GM12878 (cell line): ENCODE measurements at regions not wholly inside any gene's neighbourhood (a gene's known extent, or its start where the extent isn't known, plus 50 kb on each side); places are given as distances from the start of the nearest gene placed in this dataset.

ENCODE experiments used
- ATAC-seq: fragments of 200-7000 bp; cut with Tn5 transposase; 3 replicates; pipeline ENCODE4 v1.9.1; 2020; ENCODE audit warnings: mild to moderate bottlenecking, moderate library complexity
- BruUV-seq: library from RNA; stranded (reverse); fragments of 400-500 nt; replicated peaks from 2 replicates; lab custom pipeline; 2021; lab: Mats Ljungman, UMichigan
- CTCF ChIA-PET: fragments of 300-600 bp; sonication (Branson Sonifier 250); formaldehyde crosslinking; extraction: SDS; loops from one replicate; lab custom pipeline; 2021; ENCODE audit warnings: inconsistent platforms; lab: Yijun Ruan, JAX
- POLR2A ChIA-PET: fragments of 350-600 bp; formaldehyde crosslinking; extraction: SDS; loops from one replicate; lab custom pipeline; 2021; ENCODE audit warnings: inconsistent platforms; lab: Charles Lee
- RAD21 ChIA-PET: fragments of 300-600 bp; sonication (Branson Sonifier 250); formaldehyde crosslinking; loops from one replicate; lab custom pipeline; 2023; ENCODE audit warnings: antibody characterized with exemption; ENCODE audit not compliant: unreplicated experiment; lab: Charles Lee
- SMC1A ChIA-PET: fragments of 300-600 bp; sonication (Branson Sonifier 250); formaldehyde crosslinking; loops from one replicate; lab custom pipeline; 2023; ENCODE audit not compliant: unreplicated experiment, uncharacterized antibody; lab: Charles Lee
- DNase-seq: peaks from one replicate; pipeline ENCODE4 v3.0.0-alpha.2; 2011; ENCODE audit warnings: low read depth, low spot score
- FAIRE-seq: peaks from 3 replicates; lab custom pipeline; 2011; peaks lifted over from hg19 to GRCh38; lab: Jason Lieb, UNC
- H2AFZ ChIP-seq: 2 replicates; pipeline ENCODE4 v1.6.0; 2011; ENCODE audit warnings: low read depth, low read length, control low read depth; ENCODE audit not compliant: control insufficient read depth
- H3K27ac ChIP-seq: 2 replicates; pipeline ENCODE4 v1.5.1; 2011; ENCODE audit warnings: control low read depth; ENCODE audit not compliant: control insufficient read depth, insufficient read depth
- H3K27me3 ChIP-seq, 2 experiments: replicated peaks in 1 of 2; 2 replicates each; pipeline versions ENCODE4 v1.6.0 to v1.6.1; 2011; ENCODE audit warnings: low read length in 1 of 2; ENCODE audit not compliant: control insufficient read depth in 2 of 2, insufficient read depth in 2 of 2
- H3K36me3 ChIP-seq, 2 experiments: 2 replicates each; pipeline ENCODE4 v1.5.1; 2011; ENCODE audit warnings: low read length in 1 of 2; ENCODE audit not compliant: control insufficient read depth in 2 of 2, insufficient read depth in 2 of 2
- H3K4me1 ChIP-seq: 2 replicates; pipeline ENCODE4 v1.6.1; 2011; ENCODE audit warnings: mild to moderate bottlenecking, low read length, moderate library complexity, mixed read lengths; ENCODE audit not compliant: control insufficient read depth, insufficient read depth
- H3K4me2 ChIP-seq: 2 replicates; pipeline ENCODE4 v1.6.0; 2011; ENCODE audit warnings: control low read depth; ENCODE audit not compliant: control insufficient read depth, insufficient read depth
- H3K4me3 ChIP-seq: fragments of 200-600 bp; sonication (generic); 2 replicates; pipeline ENCODE4 v1.5.1; 2016
- H3K79me2 ChIP-seq: 2 replicates; pipeline ENCODE4 v1.6.0; 2011; ENCODE audit warnings: low read length; ENCODE audit not compliant: control insufficient read depth, insufficient read depth
- H3K9ac ChIP-seq: 2 replicates; pipeline ENCODE4 v1.8.0; 2011; ENCODE audit warnings: low read length, control low read depth, mixed read lengths; ENCODE audit not compliant: control insufficient read depth, insufficient read depth
- H3K9me3 ChIP-seq: replicated peaks from 3 replicates; pipeline ENCODE4 v1.5.1; 2011; ENCODE audit warnings: mild to moderate bottlenecking, low read length; ENCODE audit not compliant: control insufficient read depth, insufficient read depth
- H4K20me1 ChIP-seq: 2 replicates; pipeline ENCODE4 v1.6.0; 2011; ENCODE audit not compliant: control insufficient read depth, insufficient read depth
- BHLHE40 ChIP-seq, 2 experiments: fragments of 450-650 bp in 1 of 2; IDR thresholded peaks; 2 replicates each; pipeline ENCODE4 v1.6.1; 2011 to 2017; ENCODE audit warnings: low read depth in 2 of 2, borderline replicate concordance in 1 of 2, improper control_type of control experiment in 1 of 2, low read length in 1 of 2, mild to moderate bottlenecking in 1 of 2
- FOS ChIP-seq: IDR thresholded peaks from 3 replicates; pipeline ENCODE4 v1.6.1; 2011; ENCODE audit warnings: borderline replicate concordance; ENCODE audit not compliant: insufficient read length; ENCODE audit errors: extremely low read depth
- HDAC6 ChIP-seq: fragments of 200-600 bp; sonication (generic); IDR thresholded peaks from one replicate; pipeline ENCODE4 v1.8.0; 2017; ENCODE audit warnings: antibody characterized with exemption; ENCODE audit not compliant: unreplicated experiment
- HDGF ChIP-seq: fragments of 450-650 bp; IDR thresholded peaks from 2 replicates; pipeline ENCODE4 v1.6.1; 2016; ENCODE audit warnings: antibody characterized with exemption
- IRF4 ChIP-seq: IDR thresholded peaks from 2 replicates; pipeline ENCODE4 v1.6.1; 2011; ENCODE audit warnings: low read depth, low read length
- MTA3 ChIP-seq: IDR thresholded peaks from 2 replicates; pipeline ENCODE4 v1.6.1; 2012; ENCODE audit warnings: low read length, inconsistent platforms, borderline replicate concordance
- NFYB ChIP-seq: IDR thresholded peaks from 2 replicates; pipeline ENCODE4 v1.6.1; 2011; ENCODE audit warnings: low read depth, mild to moderate bottlenecking, low read length, improper control_type of control experiment, moderate library complexity; ENCODE audit not compliant: insufficient read depth
- NR2C1 ChIP-seq: fragments of 450-650 bp; IDR thresholded peaks from 2 replicates; pipeline ENCODE4 v1.6.1; 2017; ENCODE audit warnings: antibody characterized with exemption, mild to moderate bottlenecking, moderate library complexity
- YBX1 ChIP-seq: fragments of 450-650 bp; IDR thresholded peaks from 2 replicates; pipeline ENCODE4 v1.6.1; 2016; ENCODE audit warnings: antibody characterized with exemption
- WGBS: methylation state at CpG from one replicate; pipeline ENCODE4 v1.1.6; 2016; ENCODE audit warnings: low lambda C conversion rate; ENCODE audit not compliant: insufficient replicate concordance, insufficient coverage; ENCODE audit errors: missing lambda C conversion rate; 5-methylcytosine and 5-hydroxymethylcytosine counted together
- in situ Hi-C: fragments of 300-500 bp; cut with MboI; formaldehyde crosslinking; loops from 9 replicates; pipeline ENCODE4 v1.14.3; 2018; ENCODE audit warnings: mixed read lengths
- intact Hi-C: fragments of 100-400 bp; cut with micrococcal nuclease; formaldehyde crosslinking; loops from one replicate; pipeline ENCODE4 v1.14.2; 2022; ENCODE audit not compliant: unreplicated experiment
- TF ChIP-seq, protein P1 (sequence below): fragments of 450-650 bp; IDR thresholded peaks from 2 replicates; pipeline ENCODE4 v1.6.1; 2017; ENCODE audit warnings: low read depth, mild to moderate bottlenecking, moderate library complexity

DNA sequence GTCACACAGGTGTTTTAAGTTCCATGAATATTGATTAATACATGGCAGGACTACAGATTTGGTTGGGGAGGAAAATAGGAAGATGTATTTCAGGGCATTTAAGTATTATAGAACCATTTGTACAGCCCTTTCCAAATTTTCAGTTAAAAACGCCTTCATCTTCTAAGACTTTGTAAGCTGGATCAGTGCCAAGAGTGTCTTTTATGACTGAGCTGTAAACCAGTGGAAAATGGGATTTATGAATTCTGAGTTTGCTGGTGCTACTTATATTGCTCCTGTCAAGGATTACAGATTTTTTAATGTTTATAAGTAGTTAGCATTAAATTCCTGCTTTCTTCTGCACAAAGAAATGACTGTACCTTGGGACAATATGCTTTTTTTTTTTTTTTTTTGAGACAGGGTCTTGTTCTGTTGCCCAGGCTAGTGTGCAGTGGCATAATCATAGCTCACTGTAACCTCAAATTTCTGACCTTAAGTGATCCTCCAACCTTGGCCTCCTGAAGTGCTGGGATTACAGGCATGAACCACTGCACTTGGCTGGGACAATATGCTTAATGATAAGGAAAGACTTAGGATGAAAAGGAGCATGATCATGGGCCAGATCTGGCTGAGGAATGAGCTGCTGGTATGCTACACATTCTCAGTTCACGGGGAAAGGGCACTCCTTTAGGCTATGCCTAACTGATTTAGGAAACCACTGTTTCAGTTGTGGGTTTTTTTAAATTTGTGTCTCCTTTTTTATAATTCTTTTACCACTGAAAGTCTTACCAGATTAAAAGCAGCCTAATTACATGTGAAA, 113.6 kb upstream of the MTNR1B start:
- no peak for FAIRE-seq
- Histone ChIP-seq H3K4me2 (no peak overlapping the region), H3K79me2 (no peaks in the 10 kb centered on the region), H3K27me3 (no peaks in the 10 kb centered on the region), H2AFZ (no peak overlapping the region), H4K20me1 (no peaks in the 10 kb centered on the region), H3K4me3 (no peak overlapping the region), H3K9ac (no peak overlapping the region), H3K4me1 (no peaks in the 10 kb centered on the region), H3K9me3 (no peaks in the 10 kb centered on the region), H3K27ac (no peak overlapping the region), H3K36me3 (no peaks in the 10 kb centered on the region; a peak in 1 of 4 replicates)
- ChIA-PET POLR2A (interaction anchor here (0.6 kb wide), 1 partner anchor 609 kb away, joined by 3 read pairs; no protein-coding TSS in a partner anchor), RAD21 (no interaction called here), SMC1A (no interaction called here), CTCF (no interaction called here)
- TF ChIP-seq HDAC6 = no peak
- no peak for TF ChIP-seq MTA3
- no peak for TF ChIP-seq IRF4
- no peak for TF ChIP-seq HDGF
- TF ChIP-seq, protein P1, sequence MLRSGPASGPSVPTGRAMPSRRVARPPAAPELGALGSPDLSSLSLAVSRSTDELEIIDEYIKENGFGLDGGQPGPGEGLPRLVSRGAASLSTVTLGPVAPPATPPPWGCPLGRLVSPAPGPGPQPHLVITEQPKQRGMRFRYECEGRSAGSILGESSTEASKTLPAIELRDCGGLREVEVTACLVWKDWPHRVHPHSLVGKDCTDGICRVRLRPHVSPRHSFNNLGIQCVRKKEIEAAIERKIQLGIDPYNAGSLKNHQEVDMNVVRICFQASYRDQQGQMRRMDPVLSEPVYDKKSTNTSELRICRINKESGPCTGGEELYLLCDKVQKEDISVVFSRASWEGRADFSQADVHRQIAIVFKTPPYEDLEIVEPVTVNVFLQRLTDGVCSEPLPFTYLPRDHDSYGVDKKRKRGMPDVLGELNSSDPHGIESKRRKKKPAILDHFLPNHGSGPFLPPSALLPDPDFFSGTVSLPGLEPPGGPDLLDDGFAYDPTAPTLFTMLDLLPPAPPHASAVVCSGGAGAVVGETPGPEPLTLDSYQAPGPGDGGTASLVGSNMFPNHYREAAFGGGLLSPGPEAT = no peak
- no peak for TF ChIP-seq NR2C1
- TF ChIP-seq YBX1 = no peak
- TF ChIP-seq BHLHE40 (IDR thresholded peaks at IDR 0.05; ENCODE audit: borderline replicate concordance in 1 of 2, low read depth in 2 of 2, low read length in 1 of 2) = no peak
- no peak for TF ChIP-seq NFYB
- no peak for TF ChIP-seq FOS
- DNase-seq = no peak
- 0% methylated on average over 2 of the region's 2 CpGs for WGBS
- no peak for ATAC-seq
- in situ Hi-C loops = no loop called here
- intact Hi-C loops = no loop called here
- BruUV-seq = no TSS peak
